Spleen (tissue), 11 donors: ENCODE measurements at regions not wholly inside any gene's neighbourhood (a gene's known extent, or its start where the extent isn't known, plus 50 kb on each side); places are given as distances from the start of the nearest gene placed in this dataset.

Experiments
- DNase-seq: peaks from one replicate; pipeline ENCODE4 v3.0.0-alpha.2; 2020
- H3K27ac ChIP-seq, 8 donors: fragments of 200-600 bp; sonication (generic) in 7 of 8; 1 replicate in 4 of 8; 2 replicates in 4 of 8; pipeline versions ENCODE4 v1.5.0 to v1.8.0; 2016 to 2021; ENCODE audit warnings: inconsistent platforms in 4 of 8, mild to moderate bottlenecking in 4 of 8, moderate library complexity in 1 of 8
- H3K27me3 ChIP-seq, 7 donors: fragments of 200-600 bp; sonication (generic) in 6 of 7; replicated peaks in 1 of 7; 1 replicate in 4 of 7; 2 replicates in 3 of 7; pipeline versions ENCODE4 v1.5.0 to v1.8.0; 2016 to 2021; ENCODE audit warnings: inconsistent platforms in 3 of 7, mild to moderate bottlenecking in 1 of 7
- H3K36me3 ChIP-seq, 6 donors: fragments of 200-600 bp; sonication (generic) in 5 of 6; 1 replicate in 4 of 6; 2 replicates in 2 of 6; pipeline versions ENCODE4 v1.5.0 to v1.8.0; 2016 to 2021; ENCODE audit warnings: inconsistent platforms in 2 of 6
- H3K4me1 ChIP-seq, 6 donors: fragments of 200-600 bp; sonication (generic) in 5 of 6; 1 replicate in 3 of 6; 2 replicates in 3 of 6; pipeline versions ENCODE4 v1.5.0 to v1.8.0; 2016 to 2021; ENCODE audit warnings: inconsistent platforms in 3 of 6
- H3K4me3 ChIP-seq, 8 donors: fragments of 200-600 bp; sonication (generic) in 7 of 8; 1 replicate in 4 of 8; 2 replicates in 4 of 8; pipeline versions ENCODE4 v1.5.0 to v1.8.0; 2016 to 2021; ENCODE audit warnings: inconsistent platforms in 4 of 8, mild to moderate bottlenecking in 4 of 8, moderate library complexity in 2 of 8
- H3K9me3 ChIP-seq, 8 donors: fragments of 200-600 bp; sonication (generic) in 7 of 8; 1 replicate in 4 of 8; 2 replicates in 4 of 8; pipeline versions ENCODE4 v1.5.0 to v1.8.0; 2016 to 2021; ENCODE audit warnings: inconsistent platforms in 4 of 8
- POLR2A ChIP-seq, 3 donors: fragments of 450-650 bp; IDR thresholded peaks; one replicate each; pipeline ENCODE4 v1.5.1; 2017; ENCODE audit warnings: antibody characterized with exemption in 3 of 3, mild to moderate bottlenecking in 1 of 3
- POLR2AphosphoS5 ChIP-seq, 3 donors: sonication (generic); formaldehyde crosslinking; IDR thresholded peaks; one replicate each; pipeline ENCODE4 v1.5.1; 2017; ENCODE audit warnings: antibody characterized with exemption in 3 of 3
- WGBS, 5 donors: extraction: QIAGEN DNeasy Blood & Tissue Kit in 3 of 5; methylation state at CpG; one replicate each; pipeline versions ENCODE4 v1.1.5 to v1.1.7; 2013 to 2018; 5-methylcytosine and 5-hydroxymethylcytosine counted together
- intact Hi-C: fragments of 100-400 bp; cut with DNase I; formaldehyde crosslinking; loops from one replicate; pipeline ENCODE4 v1.15.0; 2023; ENCODE audit warnings: low total_unique reads
- TF ChIP-seq, protein P1 (sequence below), 11 experiments: fragments of 200-600 bp in 7 of 11; fragments of 450-650 bp in 4 of 11; sonication (generic) in 4 of 11; IDR thresholded peaks in 8 of 11; conservative IDR thresholded peaks in 3 of 11; 1 replicate in 7 of 11; 2 replicates in 4 of 11; pipeline versions ENCODE4 v1.4.0 to v1.8.0; 2016 to 2021; ENCODE audit warnings: antibody characterized with exemption in 11 of 11, inconsistent platforms in 4 of 11, mild to moderate bottlenecking in 1 of 11
- donor health status: healthy with polysubstance abuse.
- donor health status: DM: no; HTN: no; CAD: no; lungs with moderate emphysema.
- donor health status: DM: no; HTN: no; CAD: no.
- donor health status: Bipolar disorder and iron deficiency.
- donor health status: healthy.
- donor health status: DM: no; HTN: no; CAD: no.
- donor health status: DM: yes; HTN: yes; CAD: no.

DNA sequence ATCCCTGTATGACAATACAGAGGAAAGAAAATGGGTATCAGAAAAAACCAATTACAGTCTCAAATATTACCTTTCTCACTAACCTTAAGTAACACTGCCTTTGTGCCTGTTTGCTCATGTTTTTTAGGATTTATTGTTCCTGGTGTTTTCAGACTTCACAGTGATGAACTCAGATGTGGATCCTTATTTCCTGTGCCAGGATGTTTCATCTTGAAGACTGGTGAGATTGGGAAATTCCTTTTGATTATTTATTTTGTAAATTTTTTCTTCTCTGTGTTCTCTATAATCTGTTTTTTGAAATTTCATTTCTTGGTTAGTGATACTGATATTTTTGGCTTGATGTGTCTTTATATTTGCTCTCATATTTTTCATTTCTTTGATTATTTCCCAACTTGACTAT is 142.4 kb upstream of the GRIN3A start:
- no peak overlapping the region for H3K27ac ChIP-seq
- no peak for DNase-seq
- H3K9me3 ChIP-seq = no peaks in the 10 kb centered on the region
- intact Hi-C loops = no loop called here
- H3K27me3 ChIP-seq = no peaks in the 10 kb centered on the region
- no peak overlapping the region for H3K4me3 ChIP-seq
- H3K4me1 ChIP-seq = no peaks in the 10 kb centered on the region
- no peaks in the 10 kb centered on the region for H3K36me3 ChIP-seq
- TF ChIP-seq, protein P1, sequence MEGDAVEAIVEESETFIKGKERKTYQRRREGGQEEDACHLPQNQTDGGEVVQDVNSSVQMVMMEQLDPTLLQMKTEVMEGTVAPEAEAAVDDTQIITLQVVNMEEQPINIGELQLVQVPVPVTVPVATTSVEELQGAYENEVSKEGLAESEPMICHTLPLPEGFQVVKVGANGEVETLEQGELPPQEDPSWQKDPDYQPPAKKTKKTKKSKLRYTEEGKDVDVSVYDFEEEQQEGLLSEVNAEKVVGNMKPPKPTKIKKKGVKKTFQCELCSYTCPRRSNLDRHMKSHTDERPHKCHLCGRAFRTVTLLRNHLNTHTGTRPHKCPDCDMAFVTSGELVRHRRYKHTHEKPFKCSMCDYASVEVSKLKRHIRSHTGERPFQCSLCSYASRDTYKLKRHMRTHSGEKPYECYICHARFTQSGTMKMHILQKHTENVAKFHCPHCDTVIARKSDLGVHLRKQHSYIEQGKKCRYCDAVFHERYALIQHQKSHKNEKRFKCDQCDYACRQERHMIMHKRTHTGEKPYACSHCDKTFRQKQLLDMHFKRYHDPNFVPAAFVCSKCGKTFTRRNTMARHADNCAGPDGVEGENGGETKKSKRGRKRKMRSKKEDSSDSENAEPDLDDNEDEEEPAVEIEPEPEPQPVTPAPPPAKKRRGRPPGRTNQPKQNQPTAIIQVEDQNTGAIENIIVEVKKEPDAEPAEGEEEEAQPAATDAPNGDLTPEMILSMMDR (IDR thresholded peaks at IDR 0.05 in 8 of 11, conservative IDR thresholded peaks at IDR 0.05 in 3 of 11) = no peak
- TF ChIP-seq POLR2AphosphoS5 (IDR thresholded peaks at IDR 0.05) = no peak
- no peak for TF ChIP-seq POLR2A (IDR thresholded peaks at IDR 0.05)

DNA sequence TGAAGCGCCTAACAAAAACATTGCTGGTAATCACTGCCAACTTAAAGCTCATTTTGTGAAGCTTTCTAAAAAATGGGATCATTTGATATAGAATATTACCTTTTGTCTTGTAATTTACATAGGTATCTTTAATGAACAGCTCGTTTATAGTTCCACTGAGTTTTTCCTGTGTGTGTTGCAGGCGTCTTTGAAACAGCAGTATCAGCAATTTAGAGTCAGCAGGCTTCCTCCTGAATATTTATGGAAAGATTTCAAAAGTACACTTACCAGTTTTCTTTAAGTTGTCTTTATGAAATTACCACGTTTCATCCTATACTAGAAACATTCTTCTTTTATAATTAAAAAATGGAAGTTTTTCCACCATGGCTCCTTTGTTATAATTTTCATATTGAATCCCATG is 140.3 kb upstream of the GRIN3A start:
- H3K36me3 ChIP-seq = no peaks in the 10 kb centered on the region
- no peak for DNase-seq
- no peaks in the 10 kb centered on the region for H3K9me3 ChIP-seq
- H3K4me1 ChIP-seq = no peaks in the 10 kb centered on the region
- 27 to 36% (median 34%) methylated on average over 4 of the region's 4 CpGs for WGBS, 5 donors
- H3K4me3 ChIP-seq = no peak overlapping the region
- H3K27me3 ChIP-seq = no peaks in the 10 kb centered on the region
- intact Hi-C loops = no loop called here
- TF ChIP-seq POLR2A (IDR thresholded peaks at IDR 0.05) (no peak), POLR2AphosphoS5 (IDR thresholded peaks at IDR 0.05) (no peak)
- TF ChIP-seq, protein P1 (IDR thresholded peaks at IDR 0.05 in 8 of 11, conservative IDR thresholded peaks at IDR 0.05 in 3 of 11) = no peak
- H3K27ac ChIP-seq = no peak overlapping the region

DNA sequence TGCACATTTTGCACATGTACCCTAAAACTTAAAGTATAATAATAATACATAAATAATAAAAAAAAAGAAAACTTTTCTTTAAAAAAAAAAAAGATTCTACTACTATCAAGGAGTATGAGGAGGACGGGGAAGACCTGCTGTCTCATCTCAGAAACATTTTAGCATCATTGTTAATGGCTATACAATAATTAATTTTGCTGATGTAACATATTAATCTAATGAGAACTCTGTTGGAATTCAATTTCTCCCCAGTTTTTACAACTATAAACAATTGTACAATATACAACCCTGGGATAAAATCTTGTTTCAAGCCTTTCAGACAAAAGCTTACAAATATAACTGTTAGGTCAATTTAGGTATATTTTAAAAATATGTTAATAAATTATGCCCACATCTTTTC is 139.0 kb upstream of the GRIN3A start:
- H3K27ac ChIP-seq = no peak overlapping the region
- H3K4me3 ChIP-seq = no peak overlapping the region
- intact Hi-C loops = no loop called here
- TF ChIP-seq, protein P1 (IDR thresholded peaks at IDR 0.05 in 8 of 11, conservative IDR thresholded peaks at IDR 0.05 in 3 of 11) = no peak
- WGBS, 5 donors = 60 to 82% (median 65%) methylated on average over 1 of the region's 1 CpG
- H3K9me3 ChIP-seq = no peaks in the 10 kb centered on the region
- no peaks in the 10 kb centered on the region for H3K27me3 ChIP-seq
- no peaks in the 10 kb centered on the region for H3K36me3 ChIP-seq
- H3K4me1 ChIP-seq = no peaks in the 10 kb centered on the region
- DNase-seq = no peak

DNA sequence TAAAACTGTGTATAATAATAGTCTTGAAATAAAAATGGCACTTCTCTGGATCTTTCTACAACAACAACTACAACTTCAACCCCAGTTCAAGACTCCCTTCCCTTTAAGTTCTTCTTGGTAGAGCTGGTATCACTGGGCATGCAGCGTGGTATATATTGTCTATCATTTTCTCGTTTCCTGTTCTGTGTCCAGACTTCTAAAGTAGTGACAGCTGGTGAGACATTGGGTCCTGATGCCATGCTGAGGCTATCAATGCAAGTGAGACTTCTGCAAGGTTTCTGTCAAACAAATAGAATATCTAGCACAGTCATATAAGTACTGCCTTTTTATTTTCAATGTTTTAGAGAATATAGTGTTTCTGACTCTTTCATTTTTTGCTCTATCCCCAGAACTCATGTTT is 123.0 kb upstream of the GRIN3A start:
- H3K27ac ChIP-seq = no peak overlapping the region
- intact Hi-C loops = no loop called here
- H3K27me3 ChIP-seq = no peaks in the 10 kb centered on the region
- no peak for DNase-seq
- TF ChIP-seq POLR2AphosphoS5 (IDR thresholded peaks at IDR 0.05) (no peak), POLR2A (IDR thresholded peaks at IDR 0.05) (no peak)
- TF ChIP-seq, protein P1 (IDR thresholded peaks at IDR 0.05 in 8 of 11, conservative IDR thresholded peaks at IDR 0.05 in 3 of 11) = no peak
- 62 to 84% (median 78%) methylated on average over 2 of the region's 2 CpGs for WGBS, 5 donors
- no peak overlapping the region for H3K4me3 ChIP-seq
- H3K36me3 ChIP-seq = no peaks in the 10 kb centered on the region
- no peaks in the 10 kb centered on the region for H3K9me3 ChIP-seq
- H3K4me1 ChIP-seq = no peaks in the 10 kb centered on the region
